ENCODE measurements at regions not wholly inside any gene's neighbourhood (a gene's known extent, or its start where the extent isn't known, plus 50 kb on each side); places are given as distances from the start of the nearest gene placed in this dataset.

DNA sequence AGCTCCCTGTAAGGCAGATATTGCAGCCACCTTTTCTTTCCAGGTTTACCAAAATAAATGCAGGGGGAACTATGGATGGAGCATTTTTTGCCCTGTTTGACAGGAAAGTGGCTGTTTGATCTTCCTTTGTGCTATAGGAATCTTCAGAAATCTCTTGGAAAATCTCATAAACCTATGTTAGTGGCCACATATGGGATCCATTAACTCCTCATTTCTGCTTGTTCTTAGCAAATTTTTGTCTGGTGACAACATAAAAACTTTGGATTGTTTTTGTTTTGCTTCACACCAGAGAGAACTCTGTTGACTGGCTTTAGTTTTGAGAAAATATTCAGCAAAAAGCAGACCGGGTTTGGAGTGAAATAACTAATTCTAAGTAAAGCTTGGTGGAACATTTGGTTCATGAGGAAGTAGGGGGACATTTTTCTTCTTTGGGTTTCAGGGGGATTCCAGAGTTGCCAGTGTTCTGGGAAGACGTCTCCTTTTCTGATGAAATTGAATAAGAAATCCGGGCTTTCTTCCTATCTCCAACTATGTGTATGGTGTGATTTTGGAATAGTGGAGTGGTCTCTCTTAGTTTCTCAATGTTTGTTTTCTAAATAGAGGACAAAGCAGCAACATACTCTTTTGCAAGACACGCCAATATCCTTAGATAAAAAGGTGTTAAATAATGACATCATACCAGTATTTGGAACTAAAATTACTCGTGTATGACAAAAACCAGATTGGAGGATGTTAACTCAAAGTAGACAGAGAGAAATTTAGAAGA, 174.4 kb downstream of the ICOS start:
- H3K4me3 ChIP-seq (ENCODE audit: low read length), result no peak overlapping the region; the same call in 1 of the 2 replicates
- TF ChIP-seq, protein P1, sequence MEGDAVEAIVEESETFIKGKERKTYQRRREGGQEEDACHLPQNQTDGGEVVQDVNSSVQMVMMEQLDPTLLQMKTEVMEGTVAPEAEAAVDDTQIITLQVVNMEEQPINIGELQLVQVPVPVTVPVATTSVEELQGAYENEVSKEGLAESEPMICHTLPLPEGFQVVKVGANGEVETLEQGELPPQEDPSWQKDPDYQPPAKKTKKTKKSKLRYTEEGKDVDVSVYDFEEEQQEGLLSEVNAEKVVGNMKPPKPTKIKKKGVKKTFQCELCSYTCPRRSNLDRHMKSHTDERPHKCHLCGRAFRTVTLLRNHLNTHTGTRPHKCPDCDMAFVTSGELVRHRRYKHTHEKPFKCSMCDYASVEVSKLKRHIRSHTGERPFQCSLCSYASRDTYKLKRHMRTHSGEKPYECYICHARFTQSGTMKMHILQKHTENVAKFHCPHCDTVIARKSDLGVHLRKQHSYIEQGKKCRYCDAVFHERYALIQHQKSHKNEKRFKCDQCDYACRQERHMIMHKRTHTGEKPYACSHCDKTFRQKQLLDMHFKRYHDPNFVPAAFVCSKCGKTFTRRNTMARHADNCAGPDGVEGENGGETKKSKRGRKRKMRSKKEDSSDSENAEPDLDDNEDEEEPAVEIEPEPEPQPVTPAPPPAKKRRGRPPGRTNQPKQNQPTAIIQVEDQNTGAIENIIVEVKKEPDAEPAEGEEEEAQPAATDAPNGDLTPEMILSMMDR (conservative IDR thresholded peaks at IDR 0.05; ENCODE audit: low read length), result no peak
- DNase-seq (ENCODE audit: low read depth), result peak; percentile 70

DNA sequence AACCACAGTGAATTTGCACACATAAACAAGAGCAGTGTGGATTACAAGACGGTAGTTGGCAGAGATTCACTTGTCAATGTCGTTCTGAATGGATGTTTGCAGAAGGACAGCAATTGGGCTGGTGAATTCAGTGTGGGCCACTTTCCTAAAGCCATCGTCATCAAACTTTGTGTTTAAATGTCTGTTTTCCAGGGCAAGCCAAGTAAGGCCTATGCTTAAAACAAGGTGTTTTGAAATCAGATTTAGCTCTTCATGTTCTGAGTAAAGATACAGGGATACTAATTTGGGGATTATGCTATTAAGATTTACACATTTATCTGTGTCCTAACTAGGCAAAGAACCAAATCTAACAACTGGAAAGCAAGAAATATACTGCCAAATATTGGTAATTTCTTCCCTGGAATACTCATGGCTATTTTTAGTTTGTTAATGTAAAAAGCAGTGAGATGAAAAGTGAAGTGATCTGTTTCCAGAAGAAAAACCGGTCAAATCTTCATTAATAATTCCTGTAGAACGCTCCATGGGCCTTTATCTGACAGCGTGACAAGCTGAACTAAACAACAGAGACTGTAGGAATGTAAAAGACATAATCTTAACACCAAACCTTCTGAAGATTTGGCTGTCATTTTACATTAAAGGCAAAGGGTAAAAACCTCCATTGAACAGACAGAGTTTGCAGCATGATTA, 175.7 kb downstream of the ICOS start:
- no peak overlapping the region for H3K4me3 ChIP-seq (ENCODE audit: low read length)
- DNase-seq (ENCODE audit: low read depth), result no peak
- TF ChIP-seq, protein P1 (conservative IDR thresholded peaks at IDR 0.05; ENCODE audit: low read length), result no peak

DNA sequence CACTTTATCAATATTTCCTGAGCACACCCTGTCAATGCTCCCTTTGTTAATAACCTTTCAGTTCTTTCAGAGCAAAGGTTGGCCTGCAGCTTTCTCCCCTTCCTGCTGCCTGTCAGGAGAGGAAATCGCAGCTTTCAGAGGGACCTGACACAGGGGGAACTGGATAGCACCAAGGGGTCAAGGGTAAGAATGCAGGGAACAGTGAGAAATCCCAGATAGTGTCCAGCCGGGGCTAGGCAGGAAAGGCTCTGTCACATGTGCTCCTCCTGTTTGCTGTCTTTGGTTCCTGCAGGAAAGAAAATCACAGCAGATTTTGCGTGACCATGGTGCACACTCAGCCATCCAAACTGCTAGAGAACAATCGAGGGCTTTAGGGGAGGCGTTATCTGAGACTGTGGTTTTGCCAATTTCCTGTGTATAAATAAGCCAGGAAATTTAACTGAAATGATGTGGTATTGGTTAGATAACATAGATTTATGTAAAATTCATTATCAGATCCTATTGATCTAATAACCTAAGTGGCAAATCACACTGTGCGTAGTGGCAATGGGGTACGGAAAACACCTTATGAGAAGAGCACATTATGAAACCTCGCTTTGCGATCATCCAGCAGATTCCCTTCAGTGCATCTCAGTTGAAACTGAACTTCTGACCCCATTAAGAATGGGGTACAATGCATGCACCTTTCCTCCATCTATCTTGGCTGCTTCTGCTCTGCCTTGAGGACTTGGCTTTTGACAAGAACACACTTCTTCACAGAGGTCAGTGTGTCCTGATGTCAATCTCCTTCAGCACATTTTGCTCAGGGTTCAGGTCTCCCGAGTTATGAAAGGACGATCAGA, 178.0 kb downstream of the ICOS start:
- TF ChIP-seq, protein P1 (conservative IDR thresholded peaks at IDR 0.05; ENCODE audit: low read length), result no peak
- DNase-seq (ENCODE audit: low read depth), result no peak

DNA sequence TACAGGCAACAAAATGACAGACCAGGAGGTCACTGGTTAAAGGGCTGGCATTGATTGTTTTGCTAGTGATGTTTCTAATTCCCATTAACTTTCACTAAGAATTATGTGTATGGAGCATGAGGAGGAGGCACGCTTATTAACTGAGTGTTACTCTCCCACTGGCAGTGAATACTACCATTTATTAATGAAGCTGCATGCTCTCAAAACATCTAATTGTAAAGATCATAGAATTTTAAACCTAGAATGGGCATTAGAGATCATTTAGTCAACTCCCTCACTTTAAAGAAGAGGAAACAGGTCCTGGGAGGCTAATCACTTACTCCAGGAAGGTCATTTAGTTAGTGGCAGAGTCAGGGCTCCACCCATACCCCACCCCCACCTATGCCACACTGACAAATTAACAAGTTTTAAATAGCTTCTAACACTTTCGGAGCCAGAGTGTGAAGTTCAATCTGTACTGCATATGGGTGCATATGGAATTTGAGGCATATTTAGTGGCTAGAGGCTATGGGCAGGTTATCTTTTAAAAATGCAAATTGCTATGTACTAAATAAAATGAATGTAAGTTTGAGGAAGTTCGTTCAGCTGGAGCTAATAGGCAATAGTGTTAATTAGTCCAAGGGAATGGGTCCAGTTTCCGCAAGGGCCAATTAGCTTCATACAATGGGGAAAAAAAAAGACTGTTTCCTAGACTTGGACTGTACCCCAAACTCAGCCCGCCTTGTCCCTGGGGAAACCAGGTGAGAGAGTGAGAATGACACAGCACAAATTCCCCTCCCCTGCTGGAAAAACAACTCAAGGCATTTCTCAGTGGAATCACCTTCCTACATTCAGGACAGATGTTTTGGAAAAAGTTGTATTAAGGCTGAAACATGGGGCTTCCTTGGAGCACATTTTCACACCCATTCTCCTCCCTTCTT, 178.8 kb downstream of the ICOS start:
- no peak overlapping the region for H3K4me3 ChIP-seq (ENCODE audit: low read length)
- no peak for DNase-seq (ENCODE audit: low read depth)
- TF ChIP-seq, protein P1 (conservative IDR thresholded peaks at IDR 0.05; ENCODE audit: low read length), result no peak

More for the DNA sequence above, 178.0 kb downstream of the ICOS start:
- H3K4me3 ChIP-seq (ENCODE audit: low read length), result no peak overlapping the region

DNA sequence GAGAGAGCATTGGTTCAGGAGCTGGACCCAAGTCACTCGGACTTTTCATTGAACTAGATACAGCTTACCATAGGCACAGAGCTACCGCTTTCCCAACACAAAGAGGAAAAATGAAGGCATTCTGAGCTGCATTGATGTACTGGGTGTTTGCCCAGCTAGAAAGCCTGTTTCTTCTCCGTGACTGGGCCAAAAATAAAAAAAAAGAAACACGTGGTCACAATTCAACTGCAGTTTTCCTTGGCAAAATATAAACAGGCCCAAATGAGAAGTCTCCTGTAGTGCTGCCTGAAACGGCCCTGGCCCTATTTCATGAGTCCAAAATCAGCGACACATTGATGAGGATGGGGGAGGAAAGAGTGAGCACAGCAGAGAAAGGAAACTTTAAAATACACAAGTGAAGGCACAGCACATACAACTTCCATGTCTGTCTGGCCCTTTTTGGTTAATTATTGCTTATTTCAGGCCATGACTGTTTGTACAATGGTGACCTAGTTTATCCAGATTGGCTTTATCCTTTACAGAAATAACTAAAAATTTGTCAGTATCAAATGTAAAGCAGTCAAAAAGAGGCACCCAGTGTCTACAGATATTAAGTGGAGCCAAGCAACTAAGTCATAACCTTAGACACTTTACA, 179.7 kb downstream of the ICOS start:
- H3K4me3 ChIP-seq (ENCODE audit: low read length), result no peak overlapping the region
- DNase-seq (ENCODE audit: low read depth), result no peak
- TF ChIP-seq, protein P1 (conservative IDR thresholded peaks at IDR 0.05; ENCODE audit: low read length), result no peak

DNA sequence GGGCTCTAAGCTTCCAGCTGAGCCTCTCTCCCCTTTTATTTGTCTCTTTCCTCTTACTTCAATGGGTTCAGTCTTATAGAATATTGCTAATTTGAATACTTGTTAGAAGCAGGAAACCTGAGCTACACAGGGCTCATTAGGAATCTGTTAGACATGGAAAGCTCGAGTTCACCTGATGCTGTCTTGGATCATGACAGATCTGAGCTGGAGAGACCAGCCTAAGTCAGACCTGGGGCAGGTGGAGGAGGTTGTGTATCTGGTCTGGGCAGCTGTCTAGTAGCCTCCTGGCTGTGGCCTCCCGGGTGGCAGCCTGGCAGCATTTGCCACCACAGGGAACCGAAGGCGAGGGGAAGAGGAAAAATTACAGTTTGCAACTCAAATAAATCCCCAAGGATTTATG, 185.9 kb downstream of the ICOS start:
- no peak for DNase-seq (ENCODE audit: low read depth)
- TF ChIP-seq, protein P1 (conservative IDR thresholded peaks at IDR 0.05; ENCODE audit: low read length), result no peak
- H3K4me3 ChIP-seq (ENCODE audit: low read length), result no peak overlapping the region

Data from AG10803 (cell line).